Stomach (tissue), 4 donors: ENCODE measurements at regions not wholly inside any gene's neighbourhood (a gene's known extent, or its start where the extent isn't known, plus 50 kb on each side); places are given as distances from the start of the nearest gene placed in this dataset.

Experiments
- POLR2AphosphoS5 ChIP-seq, 3 donors: sonication (generic); formaldehyde crosslinking; IDR thresholded peaks; one replicate each; pipeline ENCODE4 v1.6.1; 2016; ENCODE audit warnings: antibody characterized with exemption in 3 of 3
- TF ChIP-seq, protein P1 (sequence below), 7 experiments: fragments of 450-650 bp in 4 of 7; fragments of 200-600 bp in 3 of 7; sonication (generic) in 3 of 7; IDR thresholded peaks; one replicate each; pipeline ENCODE4 v1.5.1; 2016 to 2019; ENCODE audit warnings: antibody characterized with exemption in 7 of 7, control low read depth in 2 of 7, mild to moderate bottlenecking in 1 of 7

DNA sequence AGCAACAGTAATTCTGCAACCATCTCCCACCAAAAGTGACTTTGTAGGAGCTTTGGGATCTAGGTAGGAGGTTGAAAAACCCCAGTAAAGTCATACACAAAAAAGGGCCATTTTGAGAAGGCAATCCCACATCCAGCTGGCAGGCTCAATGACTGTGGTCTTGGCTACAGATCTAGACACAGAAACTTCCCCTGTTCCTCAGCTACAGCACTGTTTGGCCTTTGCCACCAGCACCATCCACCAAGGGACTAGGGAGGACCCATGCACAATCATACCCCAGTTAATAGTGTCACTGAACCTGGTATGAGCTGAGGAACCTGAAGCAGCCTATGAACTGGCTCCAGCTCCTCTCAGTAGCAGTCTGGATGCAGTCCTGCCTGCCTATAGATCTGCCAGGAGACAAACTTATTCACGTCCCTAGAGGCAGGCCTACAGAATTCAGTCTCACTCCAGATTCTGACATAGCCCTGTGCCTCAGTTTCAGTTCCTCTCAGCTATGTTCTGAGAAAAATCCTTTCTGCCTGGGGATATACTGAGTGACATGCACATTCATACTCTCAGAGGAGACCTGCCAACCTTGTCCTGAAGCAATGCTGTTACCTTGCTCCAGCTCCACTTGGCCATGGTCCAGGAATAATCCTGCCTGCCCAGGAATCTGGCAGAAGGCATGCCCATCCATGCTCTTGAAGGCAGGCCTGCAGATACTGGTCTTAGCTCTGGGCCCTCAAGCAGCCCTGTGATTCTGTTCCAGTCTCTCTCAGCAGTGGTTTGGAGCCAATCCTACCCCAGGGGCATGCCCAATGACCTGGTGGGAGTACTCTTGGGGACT is 2048.3 kb upstream of the PCDH20 start:
- no peak for TF ChIP-seq POLR2AphosphoS5 (IDR thresholded peaks at IDR 0.05)
- TF ChIP-seq, protein P1, sequence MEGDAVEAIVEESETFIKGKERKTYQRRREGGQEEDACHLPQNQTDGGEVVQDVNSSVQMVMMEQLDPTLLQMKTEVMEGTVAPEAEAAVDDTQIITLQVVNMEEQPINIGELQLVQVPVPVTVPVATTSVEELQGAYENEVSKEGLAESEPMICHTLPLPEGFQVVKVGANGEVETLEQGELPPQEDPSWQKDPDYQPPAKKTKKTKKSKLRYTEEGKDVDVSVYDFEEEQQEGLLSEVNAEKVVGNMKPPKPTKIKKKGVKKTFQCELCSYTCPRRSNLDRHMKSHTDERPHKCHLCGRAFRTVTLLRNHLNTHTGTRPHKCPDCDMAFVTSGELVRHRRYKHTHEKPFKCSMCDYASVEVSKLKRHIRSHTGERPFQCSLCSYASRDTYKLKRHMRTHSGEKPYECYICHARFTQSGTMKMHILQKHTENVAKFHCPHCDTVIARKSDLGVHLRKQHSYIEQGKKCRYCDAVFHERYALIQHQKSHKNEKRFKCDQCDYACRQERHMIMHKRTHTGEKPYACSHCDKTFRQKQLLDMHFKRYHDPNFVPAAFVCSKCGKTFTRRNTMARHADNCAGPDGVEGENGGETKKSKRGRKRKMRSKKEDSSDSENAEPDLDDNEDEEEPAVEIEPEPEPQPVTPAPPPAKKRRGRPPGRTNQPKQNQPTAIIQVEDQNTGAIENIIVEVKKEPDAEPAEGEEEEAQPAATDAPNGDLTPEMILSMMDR (IDR thresholded peaks at IDR 0.05): no peak
